ENCODE measurements at regions not wholly inside any gene's neighbourhood (a gene's known extent, or its start where the extent isn't known, plus 50 kb on each side); places are given as distances from the start of the nearest gene placed in this dataset.

- Histone ChIP-seq H3K27me3 (ENCODE audit: insufficient read depth, low read length) (no peaks in the 10 kb centered on the region), H3K9me3 (ENCODE audit: low read length) (no peaks in the 10 kb centered on the region), H3K4me3 (ENCODE audit: low read length) (no peak overlapping the region), H3K36me3 (ENCODE audit: insufficient read depth, low read length) (no peaks in the 10 kb centered on the region), H3K4me1 (ENCODE audit: insufficient read depth, low read length) (no peaks in the 10 kb centered on the region), H2AFZ (ENCODE audit: low read depth, low read length) (no peak overlapping the region)
Measured at GRCh38 chr3:76908156-76908555, 131.7 kb upstream of the ROBO2 start.

GRCh38 chr3:76912841-76913383 is 127.0 kb upstream of the ROBO2 start:
- Histone ChIP-seq H3K36me3 (ENCODE audit: insufficient read depth, low read length) (no peaks in the 10 kb centered on the region), H3K4me1 (ENCODE audit: insufficient read depth, low read length) (no peaks in the 10 kb centered on the region), H3K4me3 (ENCODE audit: low read length) (no peak overlapping the region), H2AFZ (ENCODE audit: low read depth, low read length) (no peak overlapping the region), H3K27me3 (ENCODE audit: insufficient read depth, low read length) (no peaks in the 10 kb centered on the region), H3K9me3 (ENCODE audit: low read length) (no peaks in the 10 kb centered on the region)

GRCh38 chr3:76917436-76917835 is 122.5 kb upstream of the ROBO2 start:
- H3K4me3 ChIP-seq (ENCODE audit: low read length), result no peak overlapping the region
- H2AFZ ChIP-seq (ENCODE audit: low read depth, low read length), result no peak overlapping the region
- H3K36me3 ChIP-seq (ENCODE audit: insufficient read depth, low read length), result no peaks in the 10 kb centered on the region
- no peaks in the 10 kb centered on the region for H3K9me3 ChIP-seq (ENCODE audit: low read length)
- H3K27me3 ChIP-seq (ENCODE audit: insufficient read depth, low read length), result no peaks in the 10 kb centered on the region
- H3K4me1 ChIP-seq (ENCODE audit: insufficient read depth, low read length), result no peaks in the 10 kb centered on the region

- H2AFZ ChIP-seq (ENCODE audit: low read depth, low read length), result no peak overlapping the region
- no peaks in the 10 kb centered on the region for H3K27me3 ChIP-seq (ENCODE audit: insufficient read depth, low read length)
- H3K9me3 ChIP-seq (ENCODE audit: low read length), result no peaks in the 10 kb centered on the region
- H3K36me3 ChIP-seq (ENCODE audit: insufficient read depth, low read length), result no peaks in the 10 kb centered on the region
- H3K4me1 ChIP-seq (ENCODE audit: insufficient read depth, low read length), result no peaks in the 10 kb centered on the region
- no peak overlapping the region for H3K4me3 ChIP-seq (ENCODE audit: low read length)
Measured at GRCh38 chr3:76920511-76920910, 119.4 kb upstream of the ROBO2 start.

GRCh38 chr3:76923485-76923884 is 116.4 kb upstream of the ROBO2 start:
- Histone ChIP-seq H3K4me1 (ENCODE audit: insufficient read depth, low read length) (no peaks in the 10 kb centered on the region), H2AFZ (ENCODE audit: low read depth, low read length) (no peak overlapping the region)

GRCh38 chr3:76930712-76931111 is 109.2 kb upstream of the ROBO2 start:
- H3K4me1 ChIP-seq (ENCODE audit: insufficient read depth, low read length), result no peaks in the 10 kb centered on the region
- H3K9me3 ChIP-seq (ENCODE audit: low read length), result no peaks in the 10 kb centered on the region
- no peaks in the 10 kb centered on the region for H3K36me3 ChIP-seq (ENCODE audit: insufficient read depth, low read length)
- no peak overlapping the region for H2AFZ ChIP-seq (ENCODE audit: low read depth, low read length)
- H3K4me3 ChIP-seq (ENCODE audit: low read length), result no peak overlapping the region
- H3K27me3 ChIP-seq (ENCODE audit: insufficient read depth, low read length), result no peaks in the 10 kb centered on the region

More at GRCh38 chr3:76923485-76923884, 116.4 kb upstream of the ROBO2 start:
- no peaks in the 10 kb centered on the region for H3K9me3 ChIP-seq (ENCODE audit: low read length)
- H3K27me3 ChIP-seq (ENCODE audit: insufficient read depth, low read length), result no peaks in the 10 kb centered on the region
- H3K36me3 ChIP-seq (ENCODE audit: insufficient read depth, low read length), result no peaks in the 10 kb centered on the region
- H3K4me3 ChIP-seq (ENCODE audit: low read length), result no peak overlapping the region

GRCh38 chr3:76933245-76933644 is 106.7 kb upstream of the ROBO2 start:
- Histone ChIP-seq H3K36me3 (ENCODE audit: insufficient read depth, low read length) (no peaks in the 10 kb centered on the region), H2AFZ (ENCODE audit: low read depth, low read length) (no peak overlapping the region), H3K27me3 (ENCODE audit: insufficient read depth, low read length) (no peaks in the 10 kb centered on the region), H3K4me1 (ENCODE audit: insufficient read depth, low read length) (no peaks in the 10 kb centered on the region), H3K4me3 (ENCODE audit: low read length) (no peak overlapping the region), H3K9me3 (ENCODE audit: low read length) (no peaks in the 10 kb centered on the region)

GRCh38 chr3:76938962-76939361 is 100.9 kb upstream of the ROBO2 start:
- Histone ChIP-seq H3K9me3 (ENCODE audit: low read length) (no peaks in the 10 kb centered on the region), H2AFZ (ENCODE audit: low read depth, low read length) (no peak overlapping the region), H3K4me3 (ENCODE audit: low read length) (no peak overlapping the region), H3K4me1 (ENCODE audit: insufficient read depth, low read length) (no peaks in the 10 kb centered on the region), H3K27me3 (ENCODE audit: insufficient read depth, low read length) (no peaks in the 10 kb centered on the region), H3K36me3 (ENCODE audit: insufficient read depth, low read length) (no peaks in the 10 kb centered on the region)

- Histone ChIP-seq H3K9me3 (ENCODE audit: low read length) (no peaks in the 10 kb centered on the region), H3K36me3 (ENCODE audit: insufficient read depth, low read length) (no peaks in the 10 kb centered on the region), H2AFZ (ENCODE audit: low read depth, low read length) (no peak overlapping the region), H3K4me1 (ENCODE audit: insufficient read depth, low read length) (no peaks in the 10 kb centered on the region), H3K27me3 (ENCODE audit: insufficient read depth, low read length) (no peaks in the 10 kb centered on the region), H3K4me3 (ENCODE audit: low read length) (no peak overlapping the region)
Measured at GRCh38 chr3:76940181-76940770, 99.6 kb upstream of the ROBO2 start.

GRCh38 chr3:76941376-76941775 is 98.5 kb upstream of the ROBO2 start:
- Histone ChIP-seq H2AFZ (ENCODE audit: low read depth, low read length) (no peak overlapping the region), H3K27me3 (ENCODE audit: insufficient read depth, low read length) (no peaks in the 10 kb centered on the region), H3K4me3 (ENCODE audit: low read length) (no peak overlapping the region), H3K9me3 (ENCODE audit: low read length) (no peaks in the 10 kb centered on the region), H3K36me3 (ENCODE audit: insufficient read depth, low read length) (no peaks in the 10 kb centered on the region), H3K4me1 (ENCODE audit: insufficient read depth, low read length) (no peaks in the 10 kb centered on the region)

GRCh38 chr3:76942101-76942500 is 97.8 kb upstream of the ROBO2 start:
- Histone ChIP-seq H3K9me3 (ENCODE audit: low read length) (no peaks in the 10 kb centered on the region), H3K27me3 (ENCODE audit: insufficient read depth, low read length) (no peaks in the 10 kb centered on the region), H2AFZ (ENCODE audit: low read depth, low read length) (no peak overlapping the region), H3K4me3 (ENCODE audit: low read length) (no peak overlapping the region), H3K36me3 (ENCODE audit: insufficient read depth, low read length) (no peaks in the 10 kb centered on the region), H3K4me1 (ENCODE audit: insufficient read depth, low read length) (no peaks in the 10 kb centered on the region)

- Histone ChIP-seq H3K9me3 (ENCODE audit: low read length) (no peaks in the 10 kb centered on the region), H3K4me3 (ENCODE audit: low read length) (no peak overlapping the region), H2AFZ (ENCODE audit: low read depth, low read length) (no peak overlapping the region), H3K36me3 (ENCODE audit: insufficient read depth, low read length) (no peaks in the 10 kb centered on the region), H3K4me1 (ENCODE audit: insufficient read depth, low read length) (no peaks in the 10 kb centered on the region), H3K27me3 (ENCODE audit: insufficient read depth, low read length) (no peaks in the 10 kb centered on the region)
Measured at GRCh38 chr3:76943058-76943457, 96.8 kb upstream of the ROBO2 start.

- no peaks in the 10 kb centered on the region for H3K36me3 ChIP-seq (ENCODE audit: insufficient read depth, low read length)
- H3K9me3 ChIP-seq (ENCODE audit: low read length), result no peaks in the 10 kb centered on the region
- no peak overlapping the region for H3K4me3 ChIP-seq (ENCODE audit: low read length)
- H2AFZ ChIP-seq (ENCODE audit: low read depth, low read length), result no peak overlapping the region
- H3K4me1 ChIP-seq (ENCODE audit: insufficient read depth, low read length), result no peaks in the 10 kb centered on the region
- H3K27me3 ChIP-seq (ENCODE audit: insufficient read depth, low read length), result no peaks in the 10 kb centered on the region
Measured at GRCh38 chr3:76943671-76944070, 96.2 kb upstream of the ROBO2 start.

- Histone ChIP-seq H3K4me1 (ENCODE audit: insufficient read depth, low read length) (no peaks in the 10 kb centered on the region), H3K4me3 (ENCODE audit: low read length) (no peak overlapping the region), H2AFZ (ENCODE audit: low read depth, low read length) (no peak overlapping the region), H3K27me3 (ENCODE audit: insufficient read depth, low read length) (no peaks in the 10 kb centered on the region), H3K9me3 (ENCODE audit: low read length) (no peaks in the 10 kb centered on the region), H3K36me3 (ENCODE audit: insufficient read depth, low read length) (no peaks in the 10 kb centered on the region)
Measured at GRCh38 chr3:76949033-76949432, 90.9 kb upstream of the ROBO2 start.

Data from neuron (in vitro differentiated cells).